HG02798 (cell line): ENCODE measurements at regions not wholly inside any gene's neighbourhood (a gene's known extent, or its start where the extent isn't known, plus 50 kb on each side); places are given as distances from the start of the nearest gene placed in this dataset.

ENCODE experiments used
- ATAC-seq: cut with Tn5 transposase; IDR thresholded peaks from one replicate; pipeline ENCODE4 v1.9.1; 2021; ENCODE audit warnings: mild to moderate bottlenecking; ENCODE audit not compliant: unreplicated experiment, poor library complexity

DNA sequence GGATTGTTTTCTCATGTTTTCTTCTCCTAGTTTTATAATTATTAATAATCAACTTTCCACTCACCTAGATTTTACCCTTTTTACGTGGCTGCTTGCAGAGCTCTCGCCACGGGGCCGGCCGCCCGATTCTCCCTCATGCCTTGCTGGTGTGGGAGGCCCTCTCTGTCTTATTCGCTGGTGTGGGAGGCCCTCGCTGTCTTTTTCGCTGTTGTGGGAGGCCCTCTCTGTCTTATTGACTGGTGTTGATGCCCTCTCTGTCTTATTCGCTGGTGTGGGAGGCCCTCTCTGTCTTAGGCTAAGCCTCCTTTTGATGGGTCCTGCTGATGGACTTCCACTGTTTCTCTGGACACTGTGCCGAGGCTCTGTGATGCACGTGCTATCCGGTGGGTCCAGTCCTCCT is 161.3 kb upstream of the IRX2 start:
- ATAC-seq = no peak

DNA sequence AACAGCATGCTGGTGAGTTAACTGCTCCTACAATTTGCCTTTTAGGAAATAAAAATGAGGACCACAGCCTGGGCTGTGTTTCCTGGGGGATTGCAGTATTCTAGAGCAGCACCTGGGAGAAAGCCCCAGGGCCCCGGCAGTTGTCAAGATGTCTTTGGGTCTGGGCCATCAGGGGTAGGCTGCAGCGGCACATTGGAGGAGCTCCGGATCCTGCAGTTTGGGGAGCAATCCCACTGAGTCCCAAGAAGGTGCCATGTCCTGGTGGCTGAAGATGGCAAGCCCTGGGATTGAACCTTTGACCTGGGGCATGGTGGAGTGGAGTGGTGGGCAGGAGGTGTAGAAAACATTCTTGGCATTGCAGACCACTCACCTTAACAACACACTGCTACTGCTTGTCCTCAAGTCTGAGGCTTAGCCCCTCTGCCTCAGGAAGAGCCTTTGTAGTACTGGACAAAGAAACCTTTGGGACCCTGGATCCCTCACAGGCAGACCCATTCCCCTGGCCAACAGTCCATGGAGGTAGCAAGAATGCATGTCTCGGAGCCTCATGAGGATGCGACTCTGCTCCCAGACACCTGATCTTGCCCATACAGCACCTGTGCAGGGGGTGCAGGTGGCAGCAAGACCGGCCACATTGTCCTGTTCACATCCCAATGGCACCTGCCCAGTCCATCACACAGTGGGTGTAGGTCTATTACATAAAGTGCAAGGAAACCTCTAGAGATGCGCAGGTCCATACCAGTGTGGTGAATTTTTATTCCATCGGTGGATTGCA is 159.1 kb upstream of the IRX2 start:
- ATAC-seq = no peak

DNA sequence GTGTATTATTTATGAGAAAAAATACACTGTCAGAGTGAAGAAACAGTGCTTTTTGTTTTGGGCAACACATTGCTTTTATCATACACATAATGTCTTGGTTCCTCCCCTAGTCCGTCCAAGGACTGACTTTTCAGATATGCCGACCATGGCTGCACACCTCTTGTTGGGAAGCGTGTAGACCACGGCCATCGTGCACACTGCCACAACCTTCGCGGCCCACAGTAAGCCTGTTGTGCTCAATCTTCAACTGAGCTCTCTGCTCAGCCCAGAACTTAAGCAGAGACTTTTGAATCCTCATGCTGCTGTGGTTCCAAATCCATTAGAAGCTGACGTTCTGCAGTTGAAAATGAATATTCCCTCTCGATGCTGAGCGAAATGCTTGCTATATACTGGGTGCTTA is 157.6 kb upstream of the IRX2 start:
- no peak for ATAC-seq

DNA sequence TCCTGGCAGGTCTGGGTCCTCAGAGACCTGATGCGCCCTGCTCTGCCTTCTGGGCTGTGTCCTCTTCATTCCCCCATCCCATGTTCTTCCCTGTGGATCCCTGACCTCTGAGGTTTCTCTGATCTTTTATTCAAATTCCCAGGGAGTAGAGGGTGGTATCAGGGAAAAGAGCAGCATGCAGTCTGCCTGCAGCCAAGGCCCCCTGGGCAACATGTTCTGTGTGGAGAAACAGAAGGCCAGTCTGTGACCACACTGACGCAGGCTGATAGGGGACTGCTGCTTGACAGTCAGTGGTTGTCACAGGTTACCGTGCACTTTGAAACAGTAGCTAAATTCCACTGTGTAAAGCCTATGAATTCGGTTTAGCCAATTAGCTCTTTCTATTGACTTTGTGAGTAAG is 156.6 kb upstream of the IRX2 start:
- ATAC-seq = no peak

DNA sequence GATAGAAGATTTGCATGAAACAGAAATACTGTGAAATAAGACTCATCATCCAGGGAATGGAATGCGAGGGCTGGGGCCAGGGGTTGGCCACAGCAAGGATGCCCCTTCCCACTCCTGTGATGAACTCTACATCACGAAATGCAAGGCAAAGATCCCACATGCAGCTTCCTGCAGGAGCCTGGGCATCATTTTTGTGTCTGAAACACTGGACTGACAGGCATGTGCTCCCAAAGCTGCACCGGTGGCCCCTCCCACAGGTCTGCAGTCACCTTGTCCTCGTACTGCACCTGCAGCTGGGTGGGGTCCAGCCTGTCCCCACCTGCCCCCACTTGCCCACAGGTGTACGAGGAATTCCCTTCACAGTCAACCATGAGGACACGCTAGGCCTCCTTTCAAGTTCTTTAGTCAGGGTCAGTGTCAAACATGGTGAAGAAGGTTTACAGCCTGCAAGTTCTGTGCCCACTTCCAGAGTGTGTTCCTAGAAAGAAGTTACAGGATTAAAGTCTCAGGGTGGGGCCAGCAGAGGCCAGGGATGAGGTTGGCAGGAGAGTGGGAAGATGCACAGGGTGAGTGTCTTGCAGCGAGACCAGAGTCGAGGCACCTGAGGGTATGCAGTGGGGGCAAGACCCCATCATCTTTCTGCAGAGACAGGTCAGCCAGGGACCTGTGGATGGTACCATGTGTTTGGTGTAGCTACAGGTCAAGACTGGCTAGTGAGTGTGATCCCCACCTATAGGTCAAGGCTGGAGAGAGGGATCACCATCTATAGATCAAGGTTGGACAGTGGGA is 155.0 kb upstream of the IRX2 start:
- no peak for ATAC-seq

DNA sequence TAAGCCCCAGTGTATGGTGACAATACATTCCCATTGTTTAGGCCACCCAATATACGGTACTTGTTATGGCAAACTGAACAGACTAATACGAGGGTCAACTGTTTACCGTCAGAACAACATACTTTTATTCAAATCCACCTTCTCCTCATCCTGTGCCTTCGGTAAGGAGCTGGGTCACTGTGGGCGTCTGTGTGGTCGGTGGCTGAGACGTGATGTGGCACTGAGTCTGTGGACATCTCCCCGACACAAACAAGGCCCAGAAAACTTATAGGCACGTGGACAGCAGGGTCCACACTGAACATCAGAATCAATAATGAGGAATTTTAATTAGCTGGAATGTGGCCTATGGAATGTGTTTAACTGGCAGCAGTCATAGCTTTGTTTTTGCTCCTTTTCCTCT is 154.3 kb upstream of the IRX2 start:
- no peak for ATAC-seq

DNA sequence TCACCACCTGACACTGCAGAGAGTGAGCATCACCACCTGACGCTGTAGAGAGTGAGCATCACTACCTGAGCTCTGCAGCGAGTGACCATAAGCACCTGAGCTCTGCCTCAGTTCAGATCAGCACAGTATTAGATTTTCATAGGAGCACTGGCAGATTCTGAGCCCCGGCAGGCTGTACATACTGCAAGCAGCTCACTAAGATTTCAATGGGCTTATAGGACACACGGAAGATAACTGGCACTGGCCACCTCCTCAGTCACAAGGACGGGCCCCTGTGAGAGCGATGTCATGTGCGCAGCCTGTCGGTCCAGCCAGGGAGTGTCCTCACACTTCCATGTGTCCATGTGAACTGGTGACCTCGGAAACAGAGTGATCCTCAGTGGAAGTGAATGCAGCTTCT is 153.5 kb upstream of the IRX2 start:
- no peak for ATAC-seq

DNA sequence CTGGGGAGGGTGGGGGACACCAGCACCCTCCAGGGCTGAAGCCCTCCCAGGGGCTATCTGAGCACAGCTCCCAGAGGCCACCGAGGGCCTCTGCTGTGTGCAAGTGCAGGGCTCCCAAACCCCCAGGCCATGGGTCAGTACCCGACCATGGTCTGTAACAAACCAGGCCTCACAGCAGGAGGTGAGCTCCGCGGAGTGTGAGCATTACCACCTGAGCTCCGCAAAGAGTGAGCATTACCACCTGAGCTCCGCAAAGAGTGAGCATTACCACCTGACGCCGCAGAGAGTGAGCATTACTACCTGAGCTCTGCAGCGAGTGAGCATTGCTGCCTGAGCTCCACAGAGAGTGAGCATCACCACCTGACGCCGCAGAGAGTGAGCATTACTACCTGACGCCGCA is 152.9 kb upstream of the IRX2 start:
- ATAC-seq = no peak

DNA sequence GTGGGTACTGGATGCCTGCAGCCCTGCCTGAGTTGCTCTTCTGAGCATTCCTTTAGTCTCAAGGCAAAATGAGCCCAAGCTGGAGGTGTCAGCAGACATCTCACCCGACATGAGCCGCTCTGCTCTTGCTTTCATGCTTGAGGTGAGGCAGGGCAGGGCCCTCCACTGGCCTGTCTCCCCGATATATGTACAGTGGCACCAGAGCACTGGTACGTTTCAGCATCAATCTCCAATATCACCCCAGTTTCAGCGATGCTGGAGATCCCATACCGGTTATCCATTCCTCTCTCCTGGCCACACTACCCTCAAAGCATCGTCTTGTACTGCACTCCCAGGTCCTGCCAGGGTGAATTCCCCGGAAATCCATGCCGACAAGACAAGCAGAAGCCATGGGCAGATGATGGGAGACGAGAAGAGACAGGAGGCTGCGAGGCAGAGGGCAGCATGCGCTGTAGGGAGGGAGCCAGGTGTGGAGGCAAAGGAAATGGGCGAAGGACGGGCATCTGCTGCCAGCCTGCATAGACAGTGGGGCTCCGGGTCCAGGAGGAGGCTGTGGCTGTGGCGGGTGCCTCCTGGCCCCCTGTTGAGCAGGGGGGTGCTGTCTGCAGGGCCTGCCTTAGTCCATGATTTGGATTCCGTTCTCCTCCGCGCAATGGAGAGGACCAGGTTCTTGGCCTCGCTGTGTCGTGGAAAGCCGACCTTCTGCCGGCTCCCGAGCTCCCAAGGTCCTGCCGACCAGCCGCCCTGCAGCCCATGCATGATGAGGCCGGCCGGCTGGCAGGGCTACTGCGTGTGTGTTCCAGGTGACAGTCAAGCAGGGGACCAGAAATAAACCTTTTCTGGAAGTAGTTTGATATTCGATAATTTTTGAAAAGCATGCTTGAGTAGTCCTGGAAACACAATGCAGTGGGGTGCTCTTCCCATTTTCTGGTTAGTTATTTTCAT is 152.2 kb upstream of the IRX2 start:
- ATAC-seq = no peak

DNA sequence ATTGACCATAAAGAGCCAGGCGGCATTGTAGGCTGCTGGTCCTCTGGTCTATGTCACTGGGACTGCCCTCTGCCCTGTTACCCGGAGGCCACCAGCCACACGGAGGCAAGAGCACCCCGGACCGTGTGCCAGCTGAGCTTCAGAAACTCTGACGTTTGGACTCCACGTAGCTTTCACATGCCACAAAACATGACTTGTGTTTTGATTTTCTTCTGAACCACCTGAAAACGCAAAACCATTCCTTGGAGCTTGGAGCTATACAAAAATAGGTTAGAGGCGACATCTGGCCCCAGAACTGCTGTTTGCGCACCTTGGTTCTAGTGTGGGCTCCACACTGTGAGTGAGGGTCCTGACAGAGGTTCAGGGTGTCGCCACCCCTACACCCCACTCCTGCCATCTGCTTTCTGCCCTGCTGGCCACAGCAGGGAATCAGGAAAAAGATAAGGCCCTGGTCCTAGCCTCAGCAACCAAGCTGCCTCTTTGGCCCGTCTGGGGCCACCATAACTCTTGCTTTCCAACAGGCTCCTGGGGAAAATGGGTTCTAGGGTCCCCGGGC is 151.3 kb upstream of the IRX2 start:
- ATAC-seq = no peak

DNA sequence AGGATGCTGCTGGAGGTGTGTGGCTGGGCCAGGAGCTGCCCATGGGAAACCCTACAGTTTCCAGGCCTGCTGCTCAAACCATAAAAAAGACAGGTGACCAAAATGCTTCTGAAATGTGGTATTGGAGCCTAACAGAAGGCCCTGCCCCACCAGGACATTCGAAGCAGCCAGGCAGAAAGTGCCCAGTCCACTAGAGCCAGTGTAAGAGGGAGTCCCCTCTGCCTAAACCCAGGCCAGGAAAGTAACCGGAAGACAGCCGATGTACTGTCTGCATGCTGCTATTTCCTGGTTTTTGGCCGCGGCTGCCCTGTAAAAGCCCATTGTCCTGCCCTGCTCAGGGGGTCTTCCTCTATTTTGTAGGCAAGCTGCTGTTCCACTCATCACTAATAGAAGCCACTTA is 150.7 kb upstream of the IRX2 start:
- no peak for ATAC-seq

DNA sequence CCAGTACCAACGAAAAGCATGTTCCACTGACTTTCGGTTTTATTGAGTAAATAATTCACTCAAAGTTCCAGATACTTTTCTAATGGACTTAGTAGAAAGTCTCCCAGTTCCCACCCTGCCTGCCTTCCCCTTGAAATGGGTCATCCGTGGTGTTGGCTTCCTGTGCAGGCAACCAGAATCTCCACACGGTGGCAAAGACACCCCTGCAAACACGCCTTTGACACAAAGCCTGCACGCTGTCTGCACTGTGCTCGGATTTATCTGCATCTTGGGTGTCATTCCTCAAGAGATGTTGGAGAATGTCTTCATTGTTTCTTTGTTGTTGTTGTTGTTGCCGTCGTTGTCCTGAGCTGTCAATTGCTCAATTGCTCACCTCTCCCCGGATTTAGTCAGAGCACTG is 150.0 kb upstream of the IRX2 start:
- ATAC-seq = no peak

DNA sequence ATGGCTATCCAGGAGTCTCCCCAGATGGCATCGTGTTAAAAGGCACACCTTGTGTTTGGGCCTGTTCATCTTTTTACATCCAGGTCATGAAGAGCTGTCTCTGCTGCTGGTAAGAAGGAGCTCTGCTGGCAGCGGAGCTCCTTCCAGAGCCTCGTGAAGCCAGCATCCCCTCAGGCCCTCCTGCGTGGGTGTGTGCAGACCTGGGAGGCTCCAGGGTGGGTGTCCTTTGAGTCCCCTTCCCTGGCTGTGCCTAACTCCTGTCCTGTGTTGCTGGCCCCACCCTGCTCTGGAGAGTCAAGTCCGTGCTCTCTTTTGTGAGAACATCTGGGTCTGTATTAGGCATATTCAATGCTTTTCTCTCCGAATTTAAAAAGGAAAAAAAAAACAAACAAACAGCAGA is 149.6 kb upstream of the IRX2 start:
- no peak for ATAC-seq

DNA sequence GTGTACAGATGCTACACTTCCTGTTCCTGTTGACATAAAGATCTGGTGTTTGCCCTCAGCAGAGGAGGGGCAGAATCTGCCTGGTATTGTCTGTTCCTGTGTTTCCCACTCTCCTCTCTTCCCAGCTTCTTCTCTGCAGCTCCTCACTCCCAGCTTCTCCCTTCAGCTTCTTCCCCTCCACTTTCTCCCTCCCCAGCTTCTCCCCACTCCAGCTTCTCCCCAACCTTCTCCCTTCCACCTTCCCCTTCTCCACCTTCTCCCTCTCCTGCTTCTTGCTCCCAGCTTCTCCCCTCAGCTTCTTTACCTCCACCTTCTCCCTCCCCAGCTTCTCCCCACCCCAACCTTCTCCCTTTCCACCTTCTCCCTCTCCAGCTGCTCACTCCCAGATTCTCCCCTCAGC is 148.9 kb upstream of the IRX2 start:
- ATAC-seq = no peak

DNA sequence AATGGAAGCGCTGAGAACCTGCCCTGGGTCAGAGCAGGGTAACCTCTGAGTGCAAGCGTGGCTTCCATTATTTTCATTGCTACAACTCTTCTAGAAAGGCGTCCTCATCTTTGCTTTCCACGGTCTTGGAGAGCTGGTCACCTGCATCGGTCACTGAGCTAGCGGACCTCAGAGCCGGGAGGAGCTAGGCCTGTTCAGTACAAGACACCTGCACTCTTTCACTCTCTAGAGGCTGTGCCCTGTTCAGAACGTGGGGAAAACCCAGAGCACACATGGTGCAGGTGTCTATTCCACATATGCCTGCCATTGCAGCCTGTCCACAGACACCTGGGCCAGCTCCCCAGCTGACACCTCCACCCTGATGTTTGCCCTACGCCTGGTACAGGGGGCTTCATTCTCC is 147.8 kb upstream of the IRX2 start:
- no peak for ATAC-seq

DNA sequence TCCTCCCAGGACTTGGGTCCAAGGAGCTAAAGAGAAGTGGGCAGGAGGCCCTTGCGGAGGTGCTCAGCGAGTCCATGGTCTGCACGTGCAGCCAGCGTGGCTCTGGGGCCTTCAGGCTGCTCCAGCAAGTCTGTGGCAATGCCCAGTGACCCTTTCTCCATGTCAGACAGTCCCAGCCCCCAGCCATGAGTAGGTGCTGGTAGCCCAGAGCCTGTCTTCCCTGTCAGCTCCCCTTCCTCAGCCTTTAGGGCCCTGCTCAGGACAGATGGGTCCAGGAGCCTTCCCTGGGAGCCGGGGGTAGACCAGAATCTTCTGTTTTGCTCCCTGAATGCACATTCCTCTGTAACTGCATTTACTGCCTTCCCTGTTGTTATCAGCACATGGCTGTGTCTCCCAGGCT is 147.2 kb upstream of the IRX2 start:
- no peak for ATAC-seq

DNA sequence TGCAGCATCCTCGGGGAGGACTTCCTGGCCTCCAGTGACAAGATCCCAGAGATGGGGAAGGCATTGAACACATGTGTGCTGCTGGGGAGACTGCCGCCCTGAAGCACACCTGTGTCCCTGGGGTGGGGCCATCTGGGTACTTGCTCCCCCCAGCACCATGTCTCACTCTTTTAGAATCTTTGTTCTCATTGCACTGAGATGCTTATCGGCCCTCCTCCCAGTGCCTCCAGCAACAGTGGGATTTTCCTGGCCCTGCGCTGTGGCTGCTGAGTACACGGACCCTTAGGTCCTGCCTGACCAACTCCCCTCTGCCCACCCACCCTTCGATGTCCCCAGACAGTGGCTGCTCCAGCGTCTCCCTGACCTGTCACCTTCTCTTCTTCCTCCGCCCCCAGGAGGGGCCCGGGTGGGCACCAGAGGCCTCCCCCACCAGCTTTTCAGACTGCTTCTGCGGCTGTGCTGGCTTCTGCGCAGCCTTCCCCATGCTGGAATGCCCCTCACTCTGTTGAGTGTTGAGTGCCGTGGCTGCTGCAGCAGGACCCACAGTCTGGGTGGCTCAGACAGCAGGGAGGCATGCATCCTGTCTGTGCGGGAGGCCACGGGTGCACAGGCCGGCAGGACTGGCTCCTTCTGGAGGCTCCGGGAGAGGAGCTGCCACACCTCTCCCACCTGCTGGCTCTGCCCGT is 145.9 kb upstream of the IRX2 start:
- no peak for ATAC-seq

DNA sequence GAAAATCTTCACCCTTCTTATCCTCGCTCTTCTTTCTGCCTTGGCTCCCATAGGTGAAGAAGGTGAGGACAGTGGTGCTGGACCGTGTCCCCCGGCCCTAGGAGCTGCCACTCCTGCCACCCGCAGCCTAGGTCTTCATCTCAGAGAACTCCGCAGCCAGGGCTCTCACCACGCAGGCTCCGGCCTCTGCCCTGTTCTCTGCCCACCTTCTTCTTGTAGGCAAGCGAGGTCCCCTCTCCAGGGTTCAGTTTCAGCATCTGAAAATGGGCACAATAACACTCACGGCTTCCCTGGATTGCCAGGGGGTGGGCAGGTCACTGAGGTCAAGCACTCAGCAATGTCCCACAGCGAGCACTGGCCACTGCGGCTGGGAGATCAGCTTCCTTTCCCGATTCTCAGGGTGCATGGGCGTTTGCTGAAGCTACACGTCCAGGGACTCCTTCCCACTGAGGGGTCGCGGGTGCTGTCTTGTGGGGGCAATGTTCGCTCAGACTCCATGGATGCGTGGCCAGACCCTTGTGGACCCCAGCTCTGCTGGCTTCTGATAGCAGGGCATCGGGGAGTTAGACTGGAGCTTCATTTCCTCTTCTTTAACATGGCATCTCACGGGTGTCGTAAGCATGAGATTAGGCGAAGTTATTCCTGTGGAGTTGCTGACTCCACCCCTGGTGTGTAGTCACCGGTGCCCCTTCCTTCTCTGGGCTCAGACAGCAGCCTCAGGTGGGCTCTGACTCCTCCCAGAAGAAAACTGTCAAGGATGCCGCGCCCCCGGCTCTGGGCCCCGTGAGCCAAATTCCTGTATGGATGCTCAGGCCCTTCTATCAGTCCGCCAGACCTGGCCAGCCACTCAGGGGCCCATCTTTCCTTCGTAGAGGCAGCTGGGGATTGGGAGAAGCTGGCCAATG is 145.1 kb upstream of the IRX2 start:
- ATAC-seq = no peak

DNA sequence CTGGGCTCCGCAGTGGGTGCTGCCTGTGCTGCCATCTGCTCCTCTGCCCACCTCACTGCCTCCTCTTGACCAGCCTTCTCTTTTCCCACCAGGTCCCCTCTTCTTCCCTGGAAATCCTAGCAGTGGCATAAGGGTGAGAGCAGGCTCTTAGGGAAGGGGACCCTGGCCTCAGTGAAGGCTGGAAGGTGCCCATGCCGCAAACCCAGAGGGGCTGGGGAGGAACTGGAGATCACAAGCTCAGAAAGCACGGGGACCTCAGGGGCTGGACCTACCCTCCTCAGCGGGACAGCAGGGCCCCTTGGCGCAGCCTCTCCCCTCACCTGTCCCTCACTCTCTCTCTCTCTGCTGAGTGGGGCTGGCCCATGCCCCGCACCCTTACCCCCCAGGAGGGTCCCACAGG is 144.4 kb upstream of the IRX2 start:
- no peak for ATAC-seq
